Vagina (tissue), 2 donors: ENCODE measurements at regions not wholly inside any gene's neighbourhood (a gene's known extent, or its start where the extent isn't known, plus 50 kb on each side); places are given as distances from the start of the nearest gene placed in this dataset.

Experiments
- DNase-seq, 2 donors: peaks; one replicate each; pipeline ENCODE4 v3.0.0-alpha.2; 2017; ENCODE audit errors: extremely low spot score in 2 of 2
- H3K27ac ChIP-seq: fragments of 200-600 bp; sonication (generic); one replicate; pipeline ENCODE4 v1.5.1; 2019
- H3K27me3 ChIP-seq: fragments of 200-600 bp; sonication (generic); one replicate; pipeline ENCODE4 v1.5.1; 2019
- H3K36me3 ChIP-seq, 2 donors: fragments of 200-600 bp; sonication (generic); one replicate each; pipeline ENCODE4 v1.5.1; 2017 to 2019
- H3K4me1 ChIP-seq: fragments of 200-600 bp; sonication (generic); one replicate; pipeline ENCODE4 v1.5.1; 2019
- H3K4me3 ChIP-seq, 2 donors: fragments of 200-600 bp; sonication (generic); 1 replicate in 1 of 2; 2 replicates in 1 of 2; pipeline ENCODE4 v1.5.1; 2016 to 2019
- H3K9me3 ChIP-seq: fragments of 200-600 bp; sonication (generic); one replicate; pipeline ENCODE4 v1.5.1; 2019
- POLR2A ChIP-seq, 2 donors: fragments of 450-650 bp; IDR thresholded peaks; one replicate each; pipeline ENCODE4 v1.6.1; 2017; ENCODE audit warnings: antibody characterized with exemption in 2 of 2, mild to moderate bottlenecking in 2 of 2, moderate library complexity in 2 of 2
- POLR2AphosphoS5 ChIP-seq, 2 donors: sonication (generic); formaldehyde crosslinking; IDR thresholded peaks; one replicate each; pipeline ENCODE4 v1.9.0; 2017; ENCODE audit warnings: antibody characterized with exemption in 2 of 2, mild to moderate bottlenecking in 2 of 2, low read depth in 1 of 2; ENCODE audit not compliant: insufficient read depth in 1 of 2
- intact Hi-C: fragments of 100-400 bp; cut with DNase I; formaldehyde crosslinking; loops from one replicate; pipeline ENCODE4 v1.15.1; 2023
- TF ChIP-seq, protein P1 (sequence below), 3 experiments: fragments of 450-650 bp in 2 of 3; fragments of 200-600 bp in 1 of 3; sonication (generic) in 1 of 3; IDR thresholded peaks; one replicate each; pipeline ENCODE4 v1.5.1; 2017 to 2019; ENCODE audit warnings: antibody characterized with exemption in 3 of 3, mild to moderate bottlenecking in 2 of 3, moderate library complexity in 2 of 3

DNA sequence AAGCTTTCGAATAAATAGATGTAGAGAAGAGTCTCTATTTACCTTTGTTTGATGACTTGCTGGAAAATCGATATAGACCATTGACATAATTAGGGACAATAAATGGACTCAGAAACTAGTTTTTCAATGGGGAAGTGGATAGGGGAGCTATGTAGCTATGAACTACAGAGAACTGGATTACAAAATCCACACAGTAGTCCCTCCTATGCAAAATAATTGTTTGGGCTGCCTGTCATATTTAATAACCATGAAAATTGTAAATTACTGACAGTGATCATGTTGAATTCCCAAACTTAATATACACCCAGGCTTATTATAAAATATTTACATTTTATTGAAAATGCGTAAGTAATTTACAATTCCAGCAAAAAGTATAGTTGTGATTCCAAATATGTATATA is 333.1 kb upstream of the FAM241A start:
- no peak for DNase-seq
- no peaks in the 10 kb centered on the region for H3K9me3 ChIP-seq
- H3K36me3 ChIP-seq, result no peaks in the 10 kb centered on the region
- no peak overlapping the region for H3K4me3 ChIP-seq
- H3K27me3 ChIP-seq, result no peaks in the 10 kb centered on the region
- no peaks in the 10 kb centered on the region for H3K4me1 ChIP-seq
- no peak overlapping the region for H3K27ac ChIP-seq
- intact Hi-C loops, result no loop called here
- TF ChIP-seq POLR2A (IDR thresholded peaks at IDR 0.05) (no peak), POLR2AphosphoS5 (IDR thresholded peaks at IDR 0.05; ENCODE audit: insufficient read depth in 1 of 2, low read depth in 1 of 2) (no peak)
- TF ChIP-seq, protein P1, sequence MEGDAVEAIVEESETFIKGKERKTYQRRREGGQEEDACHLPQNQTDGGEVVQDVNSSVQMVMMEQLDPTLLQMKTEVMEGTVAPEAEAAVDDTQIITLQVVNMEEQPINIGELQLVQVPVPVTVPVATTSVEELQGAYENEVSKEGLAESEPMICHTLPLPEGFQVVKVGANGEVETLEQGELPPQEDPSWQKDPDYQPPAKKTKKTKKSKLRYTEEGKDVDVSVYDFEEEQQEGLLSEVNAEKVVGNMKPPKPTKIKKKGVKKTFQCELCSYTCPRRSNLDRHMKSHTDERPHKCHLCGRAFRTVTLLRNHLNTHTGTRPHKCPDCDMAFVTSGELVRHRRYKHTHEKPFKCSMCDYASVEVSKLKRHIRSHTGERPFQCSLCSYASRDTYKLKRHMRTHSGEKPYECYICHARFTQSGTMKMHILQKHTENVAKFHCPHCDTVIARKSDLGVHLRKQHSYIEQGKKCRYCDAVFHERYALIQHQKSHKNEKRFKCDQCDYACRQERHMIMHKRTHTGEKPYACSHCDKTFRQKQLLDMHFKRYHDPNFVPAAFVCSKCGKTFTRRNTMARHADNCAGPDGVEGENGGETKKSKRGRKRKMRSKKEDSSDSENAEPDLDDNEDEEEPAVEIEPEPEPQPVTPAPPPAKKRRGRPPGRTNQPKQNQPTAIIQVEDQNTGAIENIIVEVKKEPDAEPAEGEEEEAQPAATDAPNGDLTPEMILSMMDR (IDR thresholded peaks at IDR 0.05), result no peak

DNA sequence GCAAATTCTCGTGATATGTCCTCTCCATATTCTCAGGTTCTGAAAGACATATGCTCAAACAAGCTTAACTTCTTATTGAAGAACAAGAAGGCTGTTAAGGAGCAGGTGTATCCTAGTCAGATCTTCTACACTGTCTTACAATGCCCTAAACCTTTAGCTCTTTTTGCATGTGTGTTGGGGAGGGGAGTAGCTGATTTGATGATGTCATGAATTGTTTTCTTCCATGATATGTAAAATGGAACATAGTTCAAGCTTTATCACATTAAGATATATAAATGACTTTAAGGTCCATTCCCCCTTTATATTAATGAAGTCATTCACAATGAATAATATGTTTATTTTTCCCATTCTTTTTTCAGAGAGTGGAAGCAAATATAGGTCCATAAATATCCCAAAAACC is 332.5 kb upstream of the FAM241A start:
- Histone ChIP-seq H3K27ac (no peak overlapping the region), H3K27me3 (no peaks in the 10 kb centered on the region), H3K4me1 (no peaks in the 10 kb centered on the region), H3K36me3 (no peaks in the 10 kb centered on the region), H3K4me3 (no peak overlapping the region), H3K9me3 (no peaks in the 10 kb centered on the region)
- DNase-seq, result no peak
- intact Hi-C loops, result no loop called here
- no peak for TF ChIP-seq POLR2A (IDR thresholded peaks at IDR 0.05)
- TF ChIP-seq, protein P1 (IDR thresholded peaks at IDR 0.05), result no peak
- TF ChIP-seq POLR2AphosphoS5 (IDR thresholded peaks at IDR 0.05; ENCODE audit: insufficient read depth in 1 of 2, low read depth in 1 of 2), result no peak

DNA sequence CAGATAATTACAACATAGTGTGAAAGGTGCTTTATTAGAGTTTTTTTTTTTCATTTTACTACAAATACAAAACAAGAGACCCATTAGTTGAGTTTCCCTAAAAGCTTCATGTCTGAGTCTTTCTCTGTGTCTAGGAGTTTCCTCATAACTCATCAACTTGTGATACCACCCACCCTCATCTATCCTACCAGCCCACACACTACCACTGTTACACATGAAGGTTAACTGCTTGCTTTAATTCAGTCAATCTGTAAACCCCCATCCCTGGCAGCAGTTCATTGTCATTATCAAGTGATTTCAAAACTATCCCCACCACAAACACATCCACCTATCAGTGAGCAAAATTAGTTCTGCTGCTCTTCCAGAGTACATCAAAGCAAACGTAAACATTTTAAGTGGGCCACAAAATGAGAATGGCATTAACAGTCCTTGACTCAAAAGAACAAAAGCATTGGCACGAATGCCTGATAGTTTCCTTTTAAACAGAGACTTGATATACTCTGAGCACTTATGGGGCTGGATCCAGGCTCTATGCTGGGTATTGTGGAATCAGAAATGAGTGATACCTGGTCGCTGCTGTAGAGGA is 331.6 kb upstream of the FAM241A start:
- DNase-seq, result no peak
- H3K36me3 ChIP-seq, result no peaks in the 10 kb centered on the region
- TF ChIP-seq, protein P1 (IDR thresholded peaks at IDR 0.05), result no peak
- TF ChIP-seq POLR2AphosphoS5 (IDR thresholded peaks at IDR 0.05; ENCODE audit: insufficient read depth in 1 of 2, low read depth in 1 of 2), result no peak
- TF ChIP-seq POLR2A (IDR thresholded peaks at IDR 0.05), result no peak
- intact Hi-C loops, result no loop called here
- no peaks in the 10 kb centered on the region for H3K27me3 ChIP-seq
- no peak overlapping the region for H3K4me3 ChIP-seq
- H3K9me3 ChIP-seq, result no peaks in the 10 kb centered on the region
- no peaks in the 10 kb centered on the region for H3K4me1 ChIP-seq
- H3K27ac ChIP-seq, result no peak overlapping the region

DNA sequence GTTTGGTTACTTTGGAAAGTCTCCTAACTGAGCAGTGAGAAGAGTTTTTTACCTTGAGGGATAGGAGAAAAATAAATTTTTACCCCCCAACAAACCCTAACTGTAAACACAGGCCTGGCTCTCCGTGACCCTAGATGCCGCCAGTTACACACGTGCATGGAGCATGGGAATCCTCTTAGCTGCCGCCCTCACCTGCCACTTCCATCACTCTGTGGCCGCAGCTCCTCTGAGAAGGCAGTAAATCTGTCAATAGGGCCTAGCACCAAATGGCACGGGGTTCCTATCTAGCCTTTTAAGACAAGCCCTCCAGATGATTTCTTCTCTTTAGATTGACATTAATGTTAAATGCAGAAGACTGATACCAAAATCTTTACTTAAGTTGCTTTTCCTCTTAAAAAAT is 330.3 kb upstream of the FAM241A start:
- intact Hi-C loops, result no loop called here
- H3K36me3 ChIP-seq, result no peaks in the 10 kb centered on the region
- DNase-seq, result no peak
- H3K4me1 ChIP-seq, result no peaks in the 10 kb centered on the region
- H3K9me3 ChIP-seq, result no peaks in the 10 kb centered on the region
- no peak overlapping the region for H3K4me3 ChIP-seq
- TF ChIP-seq, protein P1 (IDR thresholded peaks at IDR 0.05), result no peak
- TF ChIP-seq POLR2A (IDR thresholded peaks at IDR 0.05), result no peak
- TF ChIP-seq POLR2AphosphoS5 (IDR thresholded peaks at IDR 0.05; ENCODE audit: insufficient read depth in 1 of 2, low read depth in 1 of 2), result no peak
- H3K27me3 ChIP-seq, result no peaks in the 10 kb centered on the region
- no peak overlapping the region for H3K27ac ChIP-seq

DNA sequence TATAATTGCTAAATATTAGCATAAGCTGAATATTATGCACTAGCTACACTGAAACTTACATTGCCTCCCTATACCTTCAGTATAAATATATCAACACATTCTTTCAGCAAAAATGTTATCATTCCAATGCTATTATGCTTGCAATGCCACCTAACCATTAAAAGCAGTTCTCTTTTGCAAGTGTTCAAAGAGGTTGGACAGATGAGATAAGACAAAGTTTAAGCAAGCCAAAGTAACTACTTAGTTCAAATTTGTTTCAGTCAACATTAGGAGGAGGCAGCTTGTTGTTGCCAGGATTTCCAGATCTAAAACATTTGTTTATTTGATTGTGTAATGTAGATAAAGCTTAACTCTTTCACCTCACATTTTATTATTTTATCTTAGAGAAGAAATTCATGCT is 323.9 kb upstream of the FAM241A start:
- no peaks in the 10 kb centered on the region for H3K9me3 ChIP-seq
- no peak overlapping the region for H3K27ac ChIP-seq
- H3K27me3 ChIP-seq, result no peaks in the 10 kb centered on the region
- no peak for TF ChIP-seq POLR2A (IDR thresholded peaks at IDR 0.05)
- no peak for TF ChIP-seq POLR2AphosphoS5 (IDR thresholded peaks at IDR 0.05; ENCODE audit: insufficient read depth in 1 of 2, low read depth in 1 of 2)
- TF ChIP-seq, protein P1 (IDR thresholded peaks at IDR 0.05), result no peak
- intact Hi-C loops, result no loop called here
- H3K4me3 ChIP-seq, result no peak overlapping the region
- DNase-seq, result no peak
- H3K36me3 ChIP-seq, result no peaks in the 10 kb centered on the region
- H3K4me1 ChIP-seq, result no peaks in the 10 kb centered on the region
